ENCODE measurements at regions not wholly inside any gene's neighbourhood (a gene's known extent, or its start where the extent isn't known, plus 50 kb on each side); places are given as distances from the start of the nearest gene placed in this dataset.

DNA sequence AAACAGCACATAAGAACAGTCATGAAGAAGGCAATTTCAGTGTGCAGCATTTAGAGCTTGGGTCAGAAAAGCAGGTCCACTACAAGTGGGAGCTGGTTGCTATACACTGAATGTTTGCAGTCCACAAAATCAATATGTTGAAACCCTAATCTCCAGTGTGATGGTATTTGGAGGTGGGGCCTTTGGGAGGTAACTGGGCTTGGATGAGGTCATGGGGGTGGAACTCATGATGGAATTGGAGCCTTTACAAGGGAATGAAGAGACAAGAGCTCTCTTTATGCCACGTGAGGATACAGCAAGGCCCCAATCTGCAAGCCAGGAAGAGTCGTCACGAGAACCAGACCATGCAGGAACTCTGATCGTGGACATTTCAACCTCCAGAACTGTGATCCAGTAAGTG lies 216.7 kb upstream of the SLC35B3 start:
- Histone ChIP-seq H3K4me3 (replicated peaks in 1 of 2; ENCODE audit: low read depth in 1 of 2, low read length in 2 of 2) (no peak overlapping the region), H3K9me2 (ENCODE audit: insufficient read depth) (no peaks in the 10 kb centered on the region), H2AFZ (ENCODE audit: low read depth, low read length, poor library complexity, severe bottlenecking) (no peak overlapping the region), H3K4me1 (ENCODE audit: control insufficient read depth in 1 of 2, insufficient read depth in 2 of 2, low read length in 2 of 2) (no peaks in the 10 kb centered on the region), H3K4me2 (ENCODE audit: low read length) (no peak overlapping the region), H3K36me3 (ENCODE audit: control insufficient read depth in 1 of 2, insufficient read depth in 2 of 2, low read length in 2 of 2) (no peaks in the 10 kb centered on the region), H3K27ac (ENCODE audit: low read depth, low read length) (no peak overlapping the region), H3K9me3 (ENCODE audit: control insufficient read depth in 1 of 2, insufficient read depth in 1 of 2, low read depth in 1 of 2, low read length in 2 of 2) (no peaks in the 10 kb centered on the region), H3K79me2 (ENCODE audit: insufficient read depth, low read length) (no peaks in the 10 kb centered on the region), H3K9ac (ENCODE audit: low read length) (no peak overlapping the region), H4K20me1 (ENCODE audit: insufficient read depth) (no peaks in the 10 kb centered on the region), H3K27me3 (ENCODE audit: insufficient read depth, low read length) (no peaks in the 10 kb centered on the region)
- no peak for ATAC-seq
- POLR2A ChIA-PET, result no interaction called here
- CTCF ChIA-PET, result no interaction called here
- DNase-seq (ENCODE audit: low read depth, low spot score), result no peak
- no peak for TF ChIP-seq ELF1 (IDR thresholded peaks at IDR 0.05; ENCODE audit: borderline replicate concordance, low read depth)
- TF ChIP-seq JUND (IDR thresholded peaks at IDR 0.05), result no peak
- TF ChIP-seq, protein P1, sequence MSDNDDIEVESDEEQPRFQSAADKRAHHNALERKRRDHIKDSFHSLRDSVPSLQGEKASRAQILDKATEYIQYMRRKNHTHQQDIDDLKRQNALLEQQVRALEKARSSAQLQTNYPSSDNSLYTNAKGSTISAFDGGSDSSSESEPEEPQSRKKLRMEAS (IDR thresholded peaks at IDR 0.05), result no peak
- no peak for TF ChIP-seq SP1 (IDR thresholded peaks at IDR 0.05; ENCODE audit: low read depth)
- no peak for TF ChIP-seq CTCF (IDR thresholded peaks at IDR 0.05 in 2 of 3, conservative IDR thresholded peaks at IDR 0.05 in 1 of 3; ENCODE audit: borderline replicate concordance in 1 of 3, insufficient read depth in 1 of 3, low read depth in 2 of 3, low read length in 2 of 3)
- TF ChIP-seq, protein P2, sequence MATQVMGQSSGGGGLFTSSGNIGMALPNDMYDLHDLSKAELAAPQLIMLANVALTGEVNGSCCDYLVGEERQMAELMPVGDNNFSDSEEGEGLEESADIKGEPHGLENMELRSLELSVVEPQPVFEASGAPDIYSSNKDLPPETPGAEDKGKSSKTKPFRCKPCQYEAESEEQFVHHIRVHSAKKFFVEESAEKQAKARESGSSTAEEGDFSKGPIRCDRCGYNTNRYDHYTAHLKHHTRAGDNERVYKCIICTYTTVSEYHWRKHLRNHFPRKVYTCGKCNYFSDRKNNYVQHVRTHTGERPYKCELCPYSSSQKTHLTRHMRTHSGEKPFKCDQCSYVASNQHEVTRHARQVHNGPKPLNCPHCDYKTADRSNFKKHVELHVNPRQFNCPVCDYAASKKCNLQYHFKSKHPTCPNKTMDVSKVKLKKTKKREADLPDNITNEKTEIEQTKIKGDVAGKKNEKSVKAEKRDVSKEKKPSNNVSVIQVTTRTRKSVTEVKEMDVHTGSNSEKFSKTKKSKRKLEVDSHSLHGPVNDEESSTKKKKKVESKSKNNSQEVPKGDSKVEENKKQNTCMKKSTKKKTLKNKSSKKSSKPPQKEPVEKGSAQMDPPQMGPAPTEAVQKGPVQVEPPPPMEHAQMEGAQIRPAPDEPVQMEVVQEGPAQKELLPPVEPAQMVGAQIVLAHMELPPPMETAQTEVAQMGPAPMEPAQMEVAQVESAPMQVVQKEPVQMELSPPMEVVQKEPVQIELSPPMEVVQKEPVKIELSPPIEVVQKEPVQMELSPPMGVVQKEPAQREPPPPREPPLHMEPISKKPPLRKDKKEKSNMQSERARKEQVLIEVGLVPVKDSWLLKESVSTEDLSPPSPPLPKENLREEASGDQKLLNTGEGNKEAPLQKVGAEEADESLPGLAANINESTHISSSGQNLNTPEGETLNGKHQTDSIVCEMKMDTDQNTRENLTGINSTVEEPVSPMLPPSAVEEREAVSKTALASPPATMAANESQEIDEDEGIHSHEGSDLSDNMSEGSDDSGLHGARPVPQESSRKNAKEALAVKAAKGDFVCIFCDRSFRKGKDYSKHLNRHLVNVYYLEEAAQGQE (IDR thresholded peaks at IDR 0.05; ENCODE audit: low read depth), result no peak
- BruUV-seq (replicated peaks), result no TSS peak
- RAD21 ChIA-PET (ENCODE audit: low non-redundant PET in 1 of 2, low total read pairs in 2 of 2, uncharacterized antibody in 2 of 2, unreplicated experiment in 2 of 2), result no interaction called here
- intact Hi-C loops (cut with micrococcal nuclease), result no loop called here
